GM10266 (cell line): ENCODE measurements at regions not wholly inside any gene's neighbourhood (a gene's known extent, or its start where the extent isn't known, plus 50 kb on each side); places are given as distances from the start of the nearest gene placed in this dataset.
A peak's percentile ranks its signal among the peaks of the same experiment; 100 is the strongest.

Experiments used
- DNase-seq: peaks from one replicate; pipeline ENCODE4 v3.0.0; 2012; ENCODE audit errors: extremely low spot score
- TF ChIP-seq, protein P1 (sequence below): IDR thresholded peaks from 2 replicates; pipeline ENCODE4 v1.5.1; 2012; ENCODE audit warnings: mild to moderate bottlenecking, low read depth; ENCODE audit not compliant: control insufficient read depth, insufficient read depth; ENCODE audit errors: missing control alignments

DNA sequence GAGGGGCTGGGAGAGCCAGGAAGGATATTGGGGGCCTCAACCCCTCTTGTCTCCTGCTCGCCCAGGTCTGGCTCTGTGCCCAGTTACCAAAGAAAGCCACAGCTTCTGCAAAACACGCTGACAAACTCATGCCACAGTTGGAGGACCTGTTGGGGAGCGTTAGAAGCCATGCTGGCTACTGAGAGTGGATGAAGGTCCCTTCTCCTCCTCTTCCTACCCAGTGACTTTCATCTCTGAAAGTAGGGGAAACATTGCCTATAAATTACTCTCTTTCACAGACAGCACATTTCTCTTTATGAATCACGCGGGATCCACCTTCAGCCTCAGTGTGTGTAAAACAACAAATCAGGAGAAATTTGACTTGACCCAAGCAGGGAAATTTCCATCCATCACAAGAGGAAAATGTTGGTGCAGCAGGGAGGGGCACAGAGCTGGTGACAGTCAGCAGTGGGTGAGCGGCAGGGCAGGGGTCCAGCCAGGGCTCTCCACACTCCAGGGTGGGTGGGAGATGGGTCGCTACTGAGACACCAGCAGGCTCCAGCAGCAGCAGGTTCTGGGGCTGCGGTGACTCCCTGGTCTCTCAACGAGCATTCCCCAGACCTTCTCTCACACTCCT is 181.9 kb downstream of the FGF18 start:
- TF ChIP-seq, protein P1, sequence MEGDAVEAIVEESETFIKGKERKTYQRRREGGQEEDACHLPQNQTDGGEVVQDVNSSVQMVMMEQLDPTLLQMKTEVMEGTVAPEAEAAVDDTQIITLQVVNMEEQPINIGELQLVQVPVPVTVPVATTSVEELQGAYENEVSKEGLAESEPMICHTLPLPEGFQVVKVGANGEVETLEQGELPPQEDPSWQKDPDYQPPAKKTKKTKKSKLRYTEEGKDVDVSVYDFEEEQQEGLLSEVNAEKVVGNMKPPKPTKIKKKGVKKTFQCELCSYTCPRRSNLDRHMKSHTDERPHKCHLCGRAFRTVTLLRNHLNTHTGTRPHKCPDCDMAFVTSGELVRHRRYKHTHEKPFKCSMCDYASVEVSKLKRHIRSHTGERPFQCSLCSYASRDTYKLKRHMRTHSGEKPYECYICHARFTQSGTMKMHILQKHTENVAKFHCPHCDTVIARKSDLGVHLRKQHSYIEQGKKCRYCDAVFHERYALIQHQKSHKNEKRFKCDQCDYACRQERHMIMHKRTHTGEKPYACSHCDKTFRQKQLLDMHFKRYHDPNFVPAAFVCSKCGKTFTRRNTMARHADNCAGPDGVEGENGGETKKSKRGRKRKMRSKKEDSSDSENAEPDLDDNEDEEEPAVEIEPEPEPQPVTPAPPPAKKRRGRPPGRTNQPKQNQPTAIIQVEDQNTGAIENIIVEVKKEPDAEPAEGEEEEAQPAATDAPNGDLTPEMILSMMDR, result no peak
- DNase-seq, result no peak

DNA sequence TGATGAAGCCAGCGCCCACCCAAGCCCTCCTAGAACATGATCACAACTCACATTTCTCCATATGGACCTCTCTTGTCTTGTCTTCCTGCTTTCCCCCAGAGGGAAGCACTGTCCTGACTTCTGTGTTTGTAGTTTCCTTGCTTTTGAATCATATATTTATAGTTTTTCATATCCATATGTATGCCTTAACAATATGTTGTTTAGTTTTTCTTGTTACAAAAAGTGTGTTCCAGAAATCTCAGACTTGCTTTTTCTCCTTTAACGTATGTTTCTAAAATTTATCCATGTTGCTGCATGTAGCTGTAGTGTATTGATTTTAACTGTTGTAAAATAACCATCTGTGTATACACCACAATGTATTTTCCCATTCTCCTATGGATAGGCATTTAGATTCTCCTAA is 182.0 kb upstream of the SMIM23 start:
- no peak for DNase-seq

DNA sequence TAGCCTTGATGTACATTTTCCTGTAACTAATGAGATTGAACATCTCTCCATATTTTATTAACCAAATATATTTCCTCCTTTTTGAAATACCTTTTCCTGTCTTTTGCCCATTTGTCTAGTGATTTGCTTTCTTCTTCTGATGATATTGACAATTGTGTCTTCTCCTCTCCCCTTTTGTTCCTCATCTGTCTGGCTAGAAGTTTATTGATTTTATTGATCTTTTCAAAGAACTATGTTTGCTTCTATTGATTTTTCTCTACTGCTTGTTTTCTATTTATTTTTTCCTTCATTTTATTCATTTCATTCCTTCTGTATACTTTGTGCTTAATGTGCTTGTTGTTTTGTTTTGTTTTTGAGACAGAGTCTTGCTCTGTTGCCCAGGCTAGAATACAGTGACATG is 181.4 kb upstream of the SMIM23 start:
- DNase-seq, result no peak

More for the DNA sequence above, 182.0 kb upstream of the SMIM23 start:
- TF ChIP-seq, protein P1, result no peak

DNA sequence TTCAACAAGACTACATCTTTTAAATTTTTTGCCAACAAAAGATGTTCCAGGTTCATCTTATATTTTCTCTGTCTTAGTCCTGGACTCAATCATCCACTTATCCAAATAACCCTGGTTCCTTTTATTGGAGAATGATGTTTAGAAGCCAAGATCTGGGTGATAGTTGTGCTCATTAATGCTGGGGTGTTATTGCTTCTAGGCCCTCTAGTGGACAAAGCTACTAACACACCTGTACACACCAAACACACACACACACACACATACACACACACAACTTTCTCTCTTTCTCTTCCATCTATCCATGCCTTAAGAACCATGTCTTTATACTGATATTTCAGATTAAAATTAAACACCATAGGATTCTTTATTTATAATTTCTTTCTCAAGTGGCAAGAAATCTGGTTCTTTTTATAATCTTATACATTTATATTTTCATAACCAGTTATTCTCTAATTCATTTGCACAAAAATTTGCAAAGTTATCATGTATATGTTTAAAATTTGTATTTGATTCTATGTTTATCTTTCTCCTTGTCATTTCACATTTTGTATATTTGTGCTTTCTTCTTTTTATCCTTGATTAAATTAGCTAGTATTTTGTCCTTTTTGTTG is 179.1 kb upstream of the SMIM23 start:
- TF ChIP-seq, protein P1, result peak; percentile 51
- no peak for DNase-seq

More for the DNA sequence above, 181.4 kb upstream of the SMIM23 start:
- TF ChIP-seq, protein P1, result no peak

GRCh38 chr5:171607863-171608262 is 177.8 kb upstream of the SMIM23 start:
- TF ChIP-seq, protein P1, result no peak
- DNase-seq, result no peak

DNA sequence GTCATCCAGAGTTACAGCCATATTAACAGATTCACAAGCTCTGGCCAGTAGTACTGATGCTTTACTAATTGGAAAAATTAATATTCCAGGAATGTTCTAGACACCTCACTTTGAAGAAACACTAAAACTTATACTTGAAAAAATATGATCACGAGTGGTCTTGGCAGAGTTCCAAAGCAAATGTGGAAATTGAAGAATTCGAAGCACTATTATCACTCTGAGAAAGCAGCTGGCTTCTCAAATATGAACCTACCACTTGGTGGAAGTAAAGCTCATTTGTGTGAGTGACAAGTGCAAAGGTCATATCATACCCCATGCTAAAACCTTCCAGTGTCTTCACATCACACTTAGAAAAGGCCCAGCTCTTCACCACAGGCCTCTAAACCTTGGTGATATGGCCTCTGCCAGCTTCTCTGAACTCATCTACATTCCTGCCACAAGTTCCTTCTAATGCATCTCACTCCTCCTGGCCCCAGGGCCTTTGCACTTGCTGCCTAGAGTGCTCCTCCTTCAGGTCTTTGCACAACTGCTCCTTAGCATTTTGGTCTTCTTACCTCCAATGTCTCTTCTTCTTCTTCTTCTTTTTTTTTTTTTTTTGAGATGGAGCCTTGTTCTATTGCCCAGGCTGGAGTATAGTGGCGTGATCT is 175.7 kb upstream of the SMIM23 start:
- TF ChIP-seq, protein P1, result no peak
- no peak for DNase-seq

DNA sequence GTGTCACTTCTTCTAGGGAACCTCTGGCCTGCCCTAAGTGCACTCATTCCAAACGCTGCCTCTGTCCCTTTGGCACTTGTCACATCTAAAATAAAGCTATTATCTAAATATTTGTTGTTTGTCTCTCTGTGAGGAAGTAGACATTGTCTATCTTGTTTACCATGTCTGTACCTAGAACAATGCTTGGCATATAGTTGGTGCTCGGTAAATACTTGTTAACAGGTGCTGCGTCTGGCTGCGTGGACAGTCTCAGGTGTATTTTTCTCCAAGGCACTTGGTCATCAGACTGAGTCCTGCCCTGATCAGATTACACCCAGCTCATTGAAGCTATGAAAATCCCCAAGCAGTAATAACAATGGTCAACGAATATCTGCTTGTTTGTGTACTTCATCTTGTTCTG is 174.9 kb upstream of the SMIM23 start:
- TF ChIP-seq, protein P1, result no peak
- DNase-seq, result no peak
